ENCODE measurements at regions not wholly inside any gene's neighbourhood (a gene's known extent, or its start where the extent isn't known, plus 50 kb on each side); places are given as distances from the start of the nearest gene placed in this dataset.

DNA sequence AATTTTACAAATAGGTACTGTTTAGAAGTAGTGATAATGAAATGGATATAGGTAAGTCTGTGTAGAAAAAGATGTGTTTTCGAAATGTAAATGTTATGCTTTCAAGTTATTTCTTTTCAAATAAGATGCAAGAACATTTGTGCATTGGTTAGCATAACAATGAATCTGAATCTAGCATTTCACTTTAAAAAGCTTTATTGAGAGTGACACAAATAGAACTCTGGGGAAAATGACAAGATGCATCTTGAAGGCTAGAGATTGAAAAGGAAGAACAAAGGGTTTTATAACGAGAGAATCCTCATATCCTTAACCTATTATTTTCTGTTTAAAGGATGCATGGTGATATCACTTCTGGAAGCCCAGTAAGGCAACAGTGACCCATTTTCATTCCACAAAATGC is 639.9 kb upstream of the PTCHD4 start:
- H3K4me1 ChIP-seq (ENCODE audit: insufficient read depth) = no peaks in the 10 kb centered on the region
- TF ChIP-seq, protein P1, sequence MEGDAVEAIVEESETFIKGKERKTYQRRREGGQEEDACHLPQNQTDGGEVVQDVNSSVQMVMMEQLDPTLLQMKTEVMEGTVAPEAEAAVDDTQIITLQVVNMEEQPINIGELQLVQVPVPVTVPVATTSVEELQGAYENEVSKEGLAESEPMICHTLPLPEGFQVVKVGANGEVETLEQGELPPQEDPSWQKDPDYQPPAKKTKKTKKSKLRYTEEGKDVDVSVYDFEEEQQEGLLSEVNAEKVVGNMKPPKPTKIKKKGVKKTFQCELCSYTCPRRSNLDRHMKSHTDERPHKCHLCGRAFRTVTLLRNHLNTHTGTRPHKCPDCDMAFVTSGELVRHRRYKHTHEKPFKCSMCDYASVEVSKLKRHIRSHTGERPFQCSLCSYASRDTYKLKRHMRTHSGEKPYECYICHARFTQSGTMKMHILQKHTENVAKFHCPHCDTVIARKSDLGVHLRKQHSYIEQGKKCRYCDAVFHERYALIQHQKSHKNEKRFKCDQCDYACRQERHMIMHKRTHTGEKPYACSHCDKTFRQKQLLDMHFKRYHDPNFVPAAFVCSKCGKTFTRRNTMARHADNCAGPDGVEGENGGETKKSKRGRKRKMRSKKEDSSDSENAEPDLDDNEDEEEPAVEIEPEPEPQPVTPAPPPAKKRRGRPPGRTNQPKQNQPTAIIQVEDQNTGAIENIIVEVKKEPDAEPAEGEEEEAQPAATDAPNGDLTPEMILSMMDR (IDR thresholded peaks at IDR 0.05) = no peak
- TF ChIP-seq EP300 (IDR thresholded peaks at IDR 0.05) = no peak
- TF ChIP-seq POLR2A (IDR thresholded peaks at IDR 0.05) = no peak
- DNase-seq = no peak
- no peak overlapping the region for H3K4me3 ChIP-seq
- no peak overlapping the region for H3K27ac ChIP-seq
- no peaks in the 10 kb centered on the region for H3K27me3 ChIP-seq
- no peaks in the 10 kb centered on the region for H3K9me3 ChIP-seq
- intact Hi-C loops (cut with DNase I) = no loop called here
- 51 to 73% (median 68%) methylated on average over 2 of the region's 2 CpGs for WGBS, 3 donors
- no peaks in the 10 kb centered on the region for H3K36me3 ChIP-seq

DNA sequence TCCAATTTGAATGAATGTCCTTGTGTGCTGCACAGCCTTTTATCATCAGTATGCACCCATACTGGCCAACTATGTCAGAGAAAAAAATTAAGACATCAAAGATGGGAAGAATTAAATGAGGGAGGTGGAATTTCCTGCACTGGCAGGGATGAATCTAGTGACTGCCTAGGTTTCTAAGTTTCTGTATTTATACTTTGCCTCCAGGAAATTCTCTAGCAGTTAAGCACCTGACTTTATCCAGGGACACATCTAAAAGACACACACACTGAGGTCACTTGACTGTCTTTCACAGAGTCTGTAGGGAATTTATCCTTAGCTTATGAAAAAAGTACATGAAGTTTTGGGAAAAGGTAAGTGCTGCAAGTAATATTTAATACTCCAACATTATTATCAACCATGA is 636.5 kb upstream of the PTCHD4 start:
- H3K27me3 ChIP-seq = no peaks in the 10 kb centered on the region
- H3K4me3 ChIP-seq = no peak overlapping the region
- TF ChIP-seq EP300 (IDR thresholded peaks at IDR 0.05) (no peak), POLR2A (IDR thresholded peaks at IDR 0.05) (no peak)
- TF ChIP-seq, protein P1 (IDR thresholded peaks at IDR 0.05) = no peak
- no peaks in the 10 kb centered on the region for H3K4me1 ChIP-seq (ENCODE audit: insufficient read depth)
- intact Hi-C loops (cut with DNase I) = no loop called here
- H3K36me3 ChIP-seq = no peaks in the 10 kb centered on the region
- DNase-seq = no peak
- H3K27ac ChIP-seq = no peak overlapping the region
- H3K9me3 ChIP-seq = no peaks in the 10 kb centered on the region

DNA sequence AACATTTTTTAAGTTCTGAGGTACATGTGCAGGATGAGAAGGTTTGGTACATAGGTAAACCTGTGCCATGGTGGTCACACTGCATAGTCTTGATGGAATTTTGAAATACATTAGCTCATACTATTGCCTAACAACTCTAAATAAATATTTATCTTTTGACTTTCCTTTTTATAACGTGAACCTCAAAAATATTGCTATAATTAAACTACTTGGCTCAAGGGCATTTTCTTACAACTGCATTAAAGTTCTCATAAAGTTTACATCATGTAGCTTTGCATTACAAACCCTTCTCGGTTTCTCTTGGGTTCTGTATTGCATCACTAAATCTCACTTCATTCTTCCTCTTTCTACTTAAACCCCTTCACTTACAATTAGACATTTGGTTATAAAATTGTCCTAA is 636.0 kb upstream of the PTCHD4 start:
- TF ChIP-seq, protein P1 (IDR thresholded peaks at IDR 0.05) = no peak
- TF ChIP-seq EP300 (IDR thresholded peaks at IDR 0.05) (no peak), POLR2A (IDR thresholded peaks at IDR 0.05) (no peak)
- no peaks in the 10 kb centered on the region for H3K4me1 ChIP-seq (ENCODE audit: insufficient read depth)
- intact Hi-C loops (cut with DNase I) = no loop called here
- H3K4me3 ChIP-seq = no peak overlapping the region
- H3K9me3 ChIP-seq = no peaks in the 10 kb centered on the region
- WGBS, 3 donors = 28 to 35% (median 29%) methylated on average over 2 of the region's 2 CpGs
- no peaks in the 10 kb centered on the region for H3K27me3 ChIP-seq
- DNase-seq = no peak
- no peak overlapping the region for H3K27ac ChIP-seq
- H3K36me3 ChIP-seq = no peaks in the 10 kb centered on the region

DNA sequence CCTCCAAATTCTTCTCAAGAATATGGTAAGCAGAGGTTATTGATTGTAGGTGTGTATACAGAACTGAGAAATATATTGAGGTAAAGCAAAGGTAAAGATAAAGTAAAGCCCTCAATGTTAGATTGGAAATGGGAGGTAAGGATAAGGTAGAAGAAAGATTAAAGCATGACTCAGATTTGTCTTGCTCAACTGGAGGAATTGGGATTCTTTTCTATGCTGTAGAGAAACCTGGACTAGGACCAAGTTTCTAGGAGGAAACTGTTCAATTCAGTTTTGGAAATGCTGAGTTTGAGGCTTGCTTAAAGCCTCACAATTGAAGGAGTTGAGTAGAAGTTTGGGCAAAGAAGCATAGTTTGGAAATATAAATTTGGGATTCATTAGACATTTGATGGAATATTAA is 634.0 kb upstream of the PTCHD4 start:
- intact Hi-C loops (cut with DNase I) = no loop called here
- no peak for DNase-seq
- H3K4me3 ChIP-seq = no peak overlapping the region
- no peak for TF ChIP-seq EP300 (IDR thresholded peaks at IDR 0.05)
- TF ChIP-seq, protein P1 (IDR thresholded peaks at IDR 0.05) = no peak
- no peak for TF ChIP-seq POLR2A (IDR thresholded peaks at IDR 0.05)
- H3K27me3 ChIP-seq = no peaks in the 10 kb centered on the region
- H3K36me3 ChIP-seq = no peaks in the 10 kb centered on the region
- no peaks in the 10 kb centered on the region for H3K4me1 ChIP-seq (ENCODE audit: insufficient read depth)
- no peaks in the 10 kb centered on the region for H3K9me3 ChIP-seq
- H3K27ac ChIP-seq = no peak overlapping the region

DNA sequence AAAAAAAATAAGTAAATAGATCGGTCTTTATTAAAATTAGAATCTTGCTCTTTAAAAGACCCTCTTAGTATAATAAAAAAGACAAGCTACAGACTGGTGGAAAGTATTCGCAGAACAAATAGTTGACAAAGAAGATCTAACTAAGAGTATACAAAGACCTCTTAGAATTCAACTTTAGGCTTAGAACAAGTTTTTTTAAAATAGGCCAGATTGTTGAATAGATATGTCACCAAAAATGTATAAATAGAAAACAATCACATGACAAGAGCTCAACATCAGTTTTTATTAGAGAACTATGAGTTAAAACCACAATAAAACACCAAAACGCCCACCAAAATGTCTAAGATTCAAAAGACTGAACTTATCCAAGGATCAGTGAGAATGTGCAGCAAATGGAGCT is 632.7 kb upstream of the PTCHD4 start:
- no peaks in the 10 kb centered on the region for H3K36me3 ChIP-seq
- no peaks in the 10 kb centered on the region for H3K4me1 ChIP-seq (ENCODE audit: insufficient read depth)
- H3K9me3 ChIP-seq = no peaks in the 10 kb centered on the region
- no peaks in the 10 kb centered on the region for H3K27me3 ChIP-seq
- no peak for TF ChIP-seq POLR2A (IDR thresholded peaks at IDR 0.05)
- TF ChIP-seq, protein P1 (IDR thresholded peaks at IDR 0.05) = no peak
- WGBS, 3 donors = 65 to 70% (median 67%) methylated on average over 3 of the region's 3 CpGs
- no peak overlapping the region for H3K27ac ChIP-seq
- intact Hi-C loops (cut with DNase I) = no loop called here
- H3K4me3 ChIP-seq = no peak overlapping the region
- DNase-seq = no peak
